IMR-90 (cell line): ENCODE measurements at regions not wholly inside any gene's neighbourhood (a gene's known extent, or its start where the extent isn't known, plus 50 kb on each side); places are given as distances from the start of the nearest gene placed in this dataset.

Experiments used
- ATAC-seq: fragments of 200-7000 bp; cut with Tn5 transposase; 2 replicates; pipeline ENCODE4 v1.9.1; 2020; ENCODE audit warnings: low read depth, mild to moderate bottlenecking, moderate library complexity
- BruUV-seq: library from RNA; stranded (reverse); fragments of 400-500 nt; replicated peaks from 2 replicates; lab custom pipeline; 2021; lab: Mats Ljungman, UMichigan
- CTCF ChIA-PET: fragments of 300-600 bp; formaldehyde crosslinking; extraction: SDS; loops from one replicate; lab custom pipeline; 2021; ENCODE audit warnings: antibody characterized with exemption; lab: Yijun Ruan, JAX
- POLR2A ChIA-PET: fragments of 300-600 bp; sonication (Branson Sonifier 250); formaldehyde crosslinking; loops from one replicate; lab custom pipeline; 2022; ENCODE audit warnings: antibody characterized with exemption; ENCODE audit not compliant: unreplicated experiment; lab: Charles Lee
- DNase-seq: peaks from one replicate; pipeline ENCODE4 v3.0.0; 2013
- H2AFZ ChIP-seq: replicated peaks from 2 replicates; pipeline ENCODE3; 2013; ENCODE audit warnings: low read length, mild to moderate bottlenecking; ENCODE audit not compliant: poor library complexity
- H2AK5ac ChIP-seq: 2 replicates; pipeline ENCODE4 v1.6.1; 2013; ENCODE audit warnings: low read depth, low read length, inconsistent platforms
- H2AK9ac ChIP-seq: replicated peaks from 2 replicates; pipeline ENCODE3; 2013; ENCODE audit warnings: mild to moderate bottlenecking, low read depth, low read length, moderate library complexity; ENCODE audit not compliant: poor library complexity
- H2BK120ac ChIP-seq: 2 replicates; pipeline ENCODE4 v1.6.1; 2013; ENCODE audit warnings: low read depth, low read length, inconsistent platforms
- H2BK15ac ChIP-seq: 3 replicates; pipeline ENCODE4 v1.6.1; 2013; ENCODE audit warnings: low read depth, low read length, inconsistent platforms
- H2BK20ac ChIP-seq: 2 replicates; pipeline ENCODE4 v1.6.1; 2013; ENCODE audit warnings: low read depth, mild to moderate bottlenecking, inconsistent platforms, low read length, moderate library complexity
- H2BK5ac ChIP-seq: 2 replicates; pipeline ENCODE4 v1.6.1; 2013; ENCODE audit warnings: mild to moderate bottlenecking, low read depth, low read length, inconsistent platforms; ENCODE audit not compliant: poor library complexity, severe bottlenecking
- H3K14ac ChIP-seq: replicated peaks from 2 replicates; pipeline ENCODE4 v1.6.1; 2013; ENCODE audit warnings: low read depth, low read length, inconsistent platforms
- H3K18ac ChIP-seq: 2 replicates; pipeline ENCODE4 v1.6.1; 2013; ENCODE audit warnings: low read depth, low read length, control low read depth
- H3K23ac ChIP-seq: 2 replicates; pipeline ENCODE4 v1.6.1; 2013; ENCODE audit warnings: low read depth, low read length, inconsistent platforms
- H3K27ac ChIP-seq: 2 replicates; pipeline ENCODE4 v1.5.1; 2013; ENCODE audit warnings: mild to moderate bottlenecking, control low read depth, low read length; ENCODE audit not compliant: insufficient read depth
- H3K27me3 ChIP-seq: 2 replicates; pipeline ENCODE4 v1.6.1; 2013; ENCODE audit warnings: low read length; ENCODE audit not compliant: control insufficient read depth, insufficient read depth
- H3K36me3 ChIP-seq: 2 replicates; pipeline ENCODE4 v1.6.1; 2013; ENCODE audit warnings: low read length, mixed read lengths; ENCODE audit not compliant: control insufficient read depth, insufficient read depth
- H3K4ac ChIP-seq: 2 replicates; pipeline ENCODE4 v1.6.1; 2013; ENCODE audit warnings: low read depth, low read length, inconsistent platforms
- H3K4me1 ChIP-seq: 2 replicates; pipeline ENCODE4 v1.6.1; 2013; ENCODE audit warnings: low read length, mixed read lengths; ENCODE audit not compliant: control insufficient read depth, insufficient read depth
- H3K4me2 ChIP-seq: 2 replicates; pipeline ENCODE4 v1.6.1; 2013; ENCODE audit warnings: low read depth, mild to moderate bottlenecking, control low read depth, low read length, moderate library complexity
- H3K4me3 ChIP-seq: 2 replicates; pipeline ENCODE4 v1.5.1; 2013; ENCODE audit warnings: low read depth, mild to moderate bottlenecking, control low read depth, low read length, moderate library complexity; ENCODE audit not compliant: insufficient read depth
- H3K56ac ChIP-seq: 2 replicates; pipeline ENCODE4 v1.6.1; 2013; ENCODE audit warnings: low read length, inconsistent platforms; ENCODE audit not compliant: insufficient read depth; ENCODE audit errors: extremely low read depth
- H3K79me1 ChIP-seq, 2 experiments: 2 replicates each; pipeline ENCODE4 v1.6.1; 2013; ENCODE audit warnings: low read length in 2 of 2, inconsistent platforms in 1 of 2, low read depth in 1 of 2
- H3K9ac ChIP-seq: 2 replicates; pipeline ENCODE4 v1.6.1; 2013; ENCODE audit warnings: low read depth, low read length, control low read depth
- H3K9me1 ChIP-seq: 2 replicates; pipeline ENCODE4 v1.6.1; 2013; ENCODE audit warnings: low read length, inconsistent platforms; ENCODE audit not compliant: insufficient read depth
- H3K9me3 ChIP-seq: 2 replicates; pipeline ENCODE4 v1.6.1; 2013; ENCODE audit warnings: low read length; ENCODE audit not compliant: control insufficient read depth, insufficient read depth
- H4K20me1 ChIP-seq: 2 replicates; pipeline ENCODE4 v1.6.1; 2013; ENCODE audit warnings: low read length, inconsistent platforms; ENCODE audit not compliant: insufficient read depth
- H4K5ac ChIP-seq: 2 replicates; pipeline ENCODE4 v1.6.1; 2013; ENCODE audit warnings: mild to moderate bottlenecking, low read depth, low read length, control low read depth
- H4K8ac ChIP-seq, 2 experiments: 2 replicates each; pipeline ENCODE4 v1.6.1; 2013; ENCODE audit warnings: low read depth in 2 of 2, low read length in 2 of 2, control low read depth in 1 of 2, inconsistent platforms in 1 of 2
- H4K91ac ChIP-seq: 2 replicates; pipeline ENCODE4 v1.6.1; 2013; ENCODE audit warnings: low read depth, low read length, inconsistent platforms; ENCODE audit not compliant: insufficient read depth
- RFX5 ChIP-seq: IDR thresholded peaks from 2 replicates; pipeline ENCODE4 v1.8.0; 2012; ENCODE audit warnings: low read depth, mild to moderate bottlenecking, low read length, moderate library complexity
- WGBS, 2 experiments: methylation state at CpG; one replicate each; pipeline versions ENCODE4 v1.1.5 to v1.1.7; 2013; ENCODE audit warnings: missing lambda C conversion rate in 2 of 2; ENCODE audit not compliant: insufficient read length in 1 of 2; ENCODE audit errors: extremely low coverage in 2 of 2; 5-methylcytosine and 5-hydroxymethylcytosine counted together
- dilution Hi-C: fragments of 300-500 bp; cut with HindIII; formaldehyde crosslinking; loops from one replicate; pipeline ENCODE4 v1.14.3; 2018; ENCODE audit warnings: low sequenced_read_pairs; ENCODE audit not compliant: unreplicated experiment
- in situ Hi-C: fragments of 300-500 bp; cut with MboI; formaldehyde crosslinking; loops from 3 replicates; pipeline ENCODE4 v1.14.3; 2019; ENCODE audit warnings: low sequenced_read_pairs, inconsistent platforms, mixed read lengths
- intact Hi-C: fragments of 100-400 bp; cut with micrococcal nuclease; formaldehyde crosslinking; loops from 2 replicates; pipeline ENCODE4 v1.10.0; 2022

GRCh38 chr2:195493416-195493815 is 163.6 kb upstream of the SLC39A10 start:
- no peaks in the 10 kb centered on the region for H3K9me3 ChIP-seq
- no peaks in the 10 kb centered on the region for H3K27me3 ChIP-seq
- TF ChIP-seq RFX5 = no peak
- H2BK15ac ChIP-seq = no peak overlapping the region
- no peak overlapping the region for H3K14ac ChIP-seq
- H3K9ac ChIP-seq = no peak overlapping the region
- H3K9me1 ChIP-seq = no peaks in the 10 kb centered on the region
- intact Hi-C loops (no loop called here), in situ Hi-C loops (no loop called here), dilution Hi-C loops (no loop called here)
- no peak overlapping the region for H2BK120ac ChIP-seq
- WGBS, 2 experiments = 100% methylated on average over 2 of the region's 7 CpGs; no CpG with 5 or more reads in 1 of the 2 experiments
- no peak overlapping the region for H2AK5ac ChIP-seq
- H3K27ac ChIP-seq = no peak overlapping the region
- no peak overlapping the region for H3K56ac ChIP-seq
- H3K18ac ChIP-seq = no peak overlapping the region
- no peak overlapping the region for H2BK20ac ChIP-seq
- 0 out of 2 replicates have a peak, but pooled peaks cover 2% of the 10 kb centered on the region for H3K4me1 ChIP-seq
- no peak overlapping the region for H3K4me3 ChIP-seq
- H2BK5ac ChIP-seq = no peak overlapping the region
- no peak overlapping the region for H4K91ac ChIP-seq
- no peaks in the 10 kb centered on the region for H3K36me3 ChIP-seq
- ChIA-PET CTCF (no interaction called here), POLR2A (no interaction called here)
- no peak overlapping the region for H4K5ac ChIP-seq
- H2AFZ ChIP-seq = no peak overlapping the region
- no peak overlapping the region for H4K8ac ChIP-seq
- no peak overlapping the region for H3K4ac ChIP-seq
- no TSS peak for BruUV-seq
- DNase-seq (no peak), ATAC-seq (no peak)
- H4K20me1 ChIP-seq = no peaks in the 10 kb centered on the region
- H3K79me1 ChIP-seq = no peaks in the 10 kb centered on the region
- H3K23ac ChIP-seq = no peak overlapping the region
- no peak overlapping the region for H3K4me2 ChIP-seq
- H2AK9ac ChIP-seq = no peak overlapping the region
